Astrocyte of the hippocampus (primary cell): ENCODE measurements at regions not wholly inside any gene's neighbourhood (a gene's known extent, or its start where the extent isn't known, plus 50 kb on each side); places are given as distances from the start of the nearest gene placed in this dataset.
"Not testable (repeated sequence)": the region's sequence is repeated elsewhere in the genome, so short reads cannot be mapped to it uniquely, and the experiment has no call there.

Experiments used
- DNase-seq: peaks from one replicate; pipeline ENCODE4 v3.0.0; 2011; ENCODE audit warnings: low read depth, low spot score

DNA sequence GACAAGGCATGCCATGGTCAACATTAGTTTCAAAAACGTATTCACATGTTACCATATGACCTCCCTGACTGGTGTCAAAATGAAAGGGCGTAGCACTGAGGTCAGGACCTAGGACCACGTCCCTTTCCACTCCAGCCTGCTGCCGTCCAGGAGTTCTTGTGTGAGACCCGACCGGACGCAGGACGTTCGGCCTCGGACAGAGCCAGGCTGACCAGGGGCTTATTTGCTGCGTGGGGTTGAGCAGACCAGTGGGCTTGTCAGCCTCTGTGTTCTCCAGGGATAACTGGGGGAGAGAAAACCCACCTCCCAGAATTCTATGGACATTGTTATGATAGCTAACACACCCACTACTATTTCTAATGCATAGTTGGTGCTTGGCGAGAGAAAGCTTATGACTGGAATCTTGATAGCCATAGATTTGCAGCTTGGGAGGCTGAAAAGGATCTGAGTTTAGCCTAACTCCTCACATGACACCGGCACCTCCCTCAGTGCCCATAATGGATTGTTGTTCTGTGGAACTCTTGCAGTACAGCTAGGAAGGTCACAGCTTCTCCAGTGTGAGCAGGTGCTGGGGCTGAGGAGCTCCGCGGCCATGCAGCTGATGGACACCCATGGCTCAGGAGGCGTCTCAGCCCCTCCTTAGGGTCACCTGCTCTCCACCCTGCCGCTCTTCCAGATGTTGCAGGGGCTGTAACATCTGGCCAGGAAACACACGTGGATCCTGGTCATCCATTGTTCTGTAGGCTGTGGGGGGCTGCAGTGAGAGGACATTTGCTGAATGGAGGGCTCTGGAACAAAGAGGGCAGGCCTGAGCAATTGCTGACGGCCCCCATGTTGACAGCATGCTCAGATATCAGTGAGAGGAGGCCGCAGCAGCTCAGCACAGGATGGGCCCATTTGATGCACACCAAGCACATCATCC lies 368.4 kb downstream of the IRX2 start:
- DNase-seq: no peak

GRCh38 chr5:2381861-2382260 lies 369.6 kb downstream of the IRX2 start:
- DNase-seq: no peak

GRCh38 chr5:2381070-2381469 lies 370.4 kb downstream of the IRX2 start:
- DNase-seq: no peak

- DNase-seq: no peak
These were observed 372.5 kb downstream of the IRX2 start for GRCh38 chr5:2378976-2379375.

DNA sequence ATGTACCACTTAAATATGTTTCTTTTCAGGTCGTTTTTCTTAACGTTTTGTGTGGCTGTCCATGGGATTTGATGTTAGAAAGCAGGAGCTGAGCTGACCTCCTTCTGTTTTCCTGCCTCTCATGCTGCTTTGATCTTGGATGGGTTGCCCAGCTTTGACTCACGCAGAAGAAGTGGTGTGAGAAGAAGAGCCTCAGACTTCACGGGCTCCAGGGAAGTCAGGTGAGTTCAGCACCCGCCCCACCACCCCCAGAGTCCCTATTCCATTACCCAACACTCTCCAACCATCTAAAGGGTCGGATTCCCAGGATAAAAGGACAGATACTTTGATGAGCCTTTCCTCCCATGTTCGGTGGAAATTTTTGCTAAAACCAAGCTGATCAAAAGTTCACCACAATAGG lies 373.4 kb downstream of the IRX2 start:
- DNase-seq: no peak

DNA sequence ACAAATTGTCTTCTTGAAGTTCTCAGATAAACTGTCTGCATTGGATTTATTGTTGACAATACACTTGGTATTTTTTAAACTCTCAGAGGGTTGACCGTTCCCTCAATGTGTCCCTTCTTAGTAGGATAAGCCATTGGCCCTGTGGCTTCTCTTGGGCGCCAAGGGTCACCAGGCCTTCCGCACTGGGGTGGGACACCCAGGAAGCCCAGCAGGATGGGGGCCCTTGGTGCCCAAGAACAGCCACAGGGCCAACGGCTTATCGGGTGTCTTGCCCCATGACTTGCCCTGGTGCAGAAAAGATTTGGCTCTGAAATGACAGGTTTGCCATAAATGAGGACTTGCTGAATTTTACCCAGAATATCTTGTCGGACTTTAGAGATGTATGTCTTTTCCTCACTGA lies 375.0 kb downstream of the IRX2 start:
- DNase-seq: no peak

GRCh38 chr5:2375757-2376250 lies 375.7 kb downstream of the IRX2 start:
- DNase-seq: no peak

GRCh38 chr5:2375291-2375690 lies 376.2 kb downstream of the IRX2 start:
- no peak for DNase-seq

DNA sequence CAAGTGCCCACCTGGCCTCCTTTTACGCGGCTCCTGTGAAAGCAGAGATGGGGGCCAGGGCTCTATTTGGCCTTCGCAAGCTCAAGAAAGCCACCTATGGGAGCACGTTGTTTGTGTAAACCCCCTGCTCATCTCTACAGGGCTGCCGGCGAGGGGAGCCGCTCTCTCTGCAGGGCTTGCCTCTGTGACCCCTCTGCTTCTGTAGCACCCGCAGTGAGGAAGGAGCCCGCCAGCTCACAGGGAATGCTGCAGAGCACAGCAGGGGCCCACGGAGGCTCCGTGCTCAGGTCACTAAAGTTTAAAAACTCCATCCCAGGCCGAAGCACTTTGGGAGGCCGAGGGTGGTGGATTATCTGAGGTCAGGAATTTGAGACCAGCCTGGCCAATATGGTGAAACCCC lies 376.8 kb downstream of the IRX2 start:
- DNase-seq: no peak

GRCh38 chr5:2373631-2374030 lies 377.8 kb downstream of the IRX2 start:
- no peak for DNase-seq

GRCh38 chr5:2371419-2371710 lies 380.1 kb downstream of the IRX2 start:
- DNase-seq: no peak

GRCh38 chr5:2370626-2371418 lies 380.7 kb downstream of the IRX2 start:
- no peak for DNase-seq

GRCh38 chr5:2369178-2369577 lies 382.3 kb downstream of the IRX2 start:
- no peak for DNase-seq

GRCh38 chr5:2366816-2367215 lies 384.7 kb downstream of the IRX2 start:
- DNase-seq: no peak

DNA sequence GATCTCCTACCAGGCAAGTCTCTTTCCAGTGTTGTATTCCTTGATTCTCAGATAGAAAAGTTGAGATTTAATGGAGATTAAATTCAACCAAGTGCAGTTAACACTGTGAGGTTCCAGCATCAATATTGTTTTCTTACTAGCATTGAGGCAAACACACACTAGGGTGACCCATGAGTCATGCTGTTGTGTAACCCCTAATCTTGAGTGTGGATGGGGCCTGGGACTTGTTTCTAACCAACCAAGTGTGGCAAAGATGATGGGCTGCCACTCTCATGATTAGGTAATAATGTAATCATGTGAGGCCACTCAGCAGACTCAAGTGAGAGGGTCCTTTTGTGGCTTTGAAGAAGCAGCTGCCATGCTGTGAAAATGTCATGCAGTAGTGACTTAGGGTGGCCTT lies 394.2 kb downstream of the IRX2 start:
- no peak for DNase-seq

- no peak for DNase-seq
These were observed 395.6 kb downstream of the IRX2 start for GRCh38 chr5:2355859-2356258.

DNA sequence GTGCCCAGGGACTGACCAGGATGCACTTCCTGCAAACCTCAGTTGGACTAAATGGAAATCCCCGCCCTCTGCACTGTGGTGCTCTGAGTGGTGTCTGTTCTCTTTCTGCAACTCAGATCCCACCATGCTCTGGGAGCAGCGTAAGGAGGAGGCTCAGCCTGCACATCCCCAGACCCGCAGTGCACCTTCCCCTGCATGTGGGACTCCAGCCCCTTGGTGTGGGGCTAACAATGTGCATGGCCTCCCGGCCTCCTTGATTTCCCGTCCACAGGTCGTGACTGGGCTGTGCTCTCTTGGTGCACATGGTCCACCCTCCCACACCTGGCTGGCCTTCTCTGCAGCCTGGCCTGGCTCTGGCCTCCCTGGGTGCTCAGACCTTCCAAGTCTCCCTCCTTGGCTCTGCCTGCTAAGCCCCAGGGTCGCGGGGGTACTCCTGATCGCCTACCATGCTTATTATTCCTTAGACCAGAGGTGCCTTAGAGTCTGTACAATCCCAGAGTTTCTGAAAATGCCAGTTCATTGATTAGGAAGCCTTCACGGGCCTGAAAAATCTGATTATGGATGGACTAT lies 397.5 kb downstream of the IRX2 start:
- no peak for DNase-seq

GRCh38 chr5:2353211-2353610 lies 398.3 kb downstream of the IRX2 start:
- no peak for DNase-seq

DNA sequence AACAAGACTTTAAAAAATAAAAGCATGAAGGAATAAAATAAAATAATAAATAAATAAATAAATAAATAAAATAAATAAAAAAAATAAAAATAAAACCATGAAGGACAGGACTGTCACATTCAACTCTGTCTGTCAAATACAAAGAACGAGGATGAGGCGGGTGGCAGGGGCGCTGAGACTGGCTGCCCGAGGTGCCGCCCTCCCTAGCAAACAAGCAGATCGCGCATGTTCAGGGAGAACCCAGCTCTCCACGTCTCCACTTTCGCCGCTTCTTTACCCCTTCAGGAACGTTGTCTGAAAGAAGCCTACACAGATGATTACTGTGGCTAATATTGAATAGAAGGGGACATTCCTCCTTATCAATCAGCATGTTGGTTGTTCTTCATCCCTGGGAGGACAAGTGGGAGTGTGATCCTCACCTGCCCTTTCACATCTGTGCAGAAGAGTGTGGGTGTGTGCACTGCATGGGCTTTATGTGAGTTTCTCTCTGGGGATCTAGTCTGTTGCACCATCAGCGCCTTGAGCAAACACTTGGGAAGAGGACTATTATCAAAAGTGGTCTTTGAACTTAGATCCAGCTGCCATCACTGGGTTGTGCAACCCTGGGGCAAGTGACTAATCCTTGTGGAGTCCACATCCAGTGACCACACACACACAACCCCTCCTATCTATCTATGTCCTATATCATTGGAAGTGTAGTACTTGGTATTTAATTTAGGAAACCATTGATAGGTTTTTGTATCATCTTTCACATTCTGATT lies 399.2 kb downstream of the IRX2 start:
- DNase-seq: no peak

DNA sequence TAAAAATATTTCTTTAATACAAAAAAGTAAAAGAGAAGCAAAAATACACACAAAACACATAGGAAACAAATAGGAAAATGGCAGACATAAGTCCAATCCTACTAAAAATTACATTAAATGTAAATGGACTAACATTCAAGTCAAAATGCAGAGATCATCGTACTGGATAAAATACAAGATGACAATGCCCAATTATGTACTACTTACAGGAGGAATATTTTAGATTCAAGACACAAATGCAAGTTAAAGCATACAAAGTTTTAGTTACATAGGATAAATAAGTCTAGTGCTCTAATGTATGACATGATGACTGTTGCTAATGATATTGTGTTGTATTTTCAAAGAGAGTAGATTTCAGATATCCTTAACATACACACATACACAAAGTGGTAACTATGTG lies 401.7 kb downstream of the IRX2 start:
- DNase-seq: not testable (repeated sequence)

DNA sequence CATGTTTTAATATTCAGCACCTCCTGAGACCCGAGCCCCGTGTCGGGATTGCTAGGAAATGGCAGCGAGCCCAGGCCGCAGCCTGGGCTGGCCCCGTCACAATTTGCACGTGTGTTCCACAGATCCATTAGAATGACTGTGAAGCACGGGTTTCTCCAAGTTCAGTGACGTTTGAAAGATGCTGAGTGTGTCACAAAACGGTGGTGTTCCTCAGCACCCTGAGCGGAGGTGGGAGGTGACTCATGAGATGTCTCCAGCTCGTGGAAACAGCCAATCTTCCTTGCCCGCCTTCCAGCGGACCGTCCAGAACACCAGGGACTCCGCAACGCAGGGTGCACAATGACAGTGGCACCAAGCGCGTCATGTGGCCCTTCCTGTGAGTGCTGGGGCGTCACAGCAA lies 412.8 kb downstream of the IRX2 start:
- DNase-seq: no peak
